Skin epidermis (tissue), 12 donors: ENCODE measurements at regions not wholly inside any gene's neighbourhood (a gene's known extent, or its start where the extent isn't known, plus 50 kb on each side); places are given as distances from the start of the nearest gene placed in this dataset.

Experiments
- H3K27ac ChIP-seq, 21 experiments: fragments of 200-600 bp; sonication (generic) in 11 of 21; one replicate each; pipeline ENCODE4 v1.5.0; 2020; ENCODE audit warnings: mild to moderate bottlenecking in 3 of 21, inconsistent platforms in 2 of 21, moderate library complexity in 2 of 21
- H3K4me3 ChIP-seq, 7 experiments: fragments of 200-600 bp; sonication (generic) in 2 of 7; one replicate each; pipeline ENCODE4 v1.5.0; 2020; ENCODE audit warnings: inconsistent platforms in 2 of 7, mild to moderate bottlenecking in 2 of 7, moderate library complexity in 1 of 7

- Histone ChIP-seq H3K4me3 (no peak overlapping the region), H3K27ac (peak overlapping the region in 2 of 21 experiments; percentile 2 to 26)
Measured at GRCh38 chr1:87595384-87595781, 266.7 kb downstream of the LMO4 start.

- no peak overlapping the region for H3K27ac ChIP-seq
- H3K4me3 ChIP-seq = no peak overlapping the region
Measured at GRCh38 chr1:87598429-87598828, 269.7 kb downstream of the LMO4 start.

GRCh38 chr1:87599569-87599968 lies 270.9 kb downstream of the LMO4 start:
- Histone ChIP-seq H3K27ac (no peak overlapping the region), H3K4me3 (no peak overlapping the region)

- Histone ChIP-seq H3K4me3 (no peak overlapping the region), H3K27ac (no peak overlapping the region)
Measured at GRCh38 chr1:87600055-87600850, 271.6 kb downstream of the LMO4 start.

- H3K27ac ChIP-seq = no peak overlapping the region
- no peak overlapping the region for H3K4me3 ChIP-seq
Measured at GRCh38 chr1:87600854-87601253, 272.2 kb downstream of the LMO4 start.

- H3K27ac ChIP-seq = no peak overlapping the region
- H3K4me3 ChIP-seq = no peak overlapping the region
Measured at GRCh38 chr1:87603626-87604025, 274.9 kb downstream of the LMO4 start.

GRCh38 chr1:87612956-87613355 lies 284.3 kb downstream of the LMO4 start:
- H3K27ac ChIP-seq = no peak overlapping the region
- no peak overlapping the region for H3K4me3 ChIP-seq

GRCh38 chr1:87615491-87615890 lies 286.8 kb downstream of the LMO4 start:
- Histone ChIP-seq H3K4me3 (no peak overlapping the region), H3K27ac (no peak overlapping the region)

- H3K4me3 ChIP-seq = no peak overlapping the region
- H3K27ac ChIP-seq = no peak overlapping the region
Measured at GRCh38 chr1:87615901-87616300, 287.2 kb downstream of the LMO4 start.

GRCh38 chr1:87620807-87621206 lies 292.1 kb downstream of the LMO4 start:
- no peak overlapping the region for H3K4me3 ChIP-seq
- H3K27ac ChIP-seq = no peak overlapping the region

- H3K27ac ChIP-seq = no peak overlapping the region
- H3K4me3 ChIP-seq = no peak overlapping the region
Measured at GRCh38 chr1:87629673-87630072, 301.0 kb downstream of the LMO4 start.

GRCh38 chr1:87632232-87632631 lies 303.6 kb downstream of the LMO4 start:
- H3K4me3 ChIP-seq = no peak overlapping the region
- H3K27ac ChIP-seq = no peak overlapping the region

GRCh38 chr1:87636198-87636892 lies 307.7 kb downstream of the LMO4 start:
- Histone ChIP-seq H3K4me3 (no peak overlapping the region), H3K27ac (no peak overlapping the region)

GRCh38 chr1:87638636-87639035 lies 310.0 kb downstream of the LMO4 start:
- no peak overlapping the region for H3K4me3 ChIP-seq

GRCh38 chr1:87641996-87642395 lies 313.3 kb downstream of the LMO4 start:
- no peak overlapping the region for H3K27ac ChIP-seq
- no peak overlapping the region for H3K4me3 ChIP-seq

More at GRCh38 chr1:87638636-87639035, 310.0 kb downstream of the LMO4 start:
- no peak overlapping the region for H3K27ac ChIP-seq

- H3K27ac ChIP-seq = no peak overlapping the region
- no peak overlapping the region for H3K4me3 ChIP-seq
Measured at GRCh38 chr1:87642581-87643221, 314.0 kb downstream of the LMO4 start.

- peak overlapping the region in 7 of 21 experiments; percentile 20 to 76 (median 35) for H3K27ac ChIP-seq
- H3K4me3 ChIP-seq = no peak overlapping the region
Measured at GRCh38 chr1:87644033-87644578, 315.4 kb downstream of the LMO4 start.

GRCh38 chr1:87644579-87645190 lies 316.0 kb downstream of the LMO4 start:
- Histone ChIP-seq H3K4me3 (no peak overlapping the region), H3K27ac (peak overlapping the region in 9 of 21 experiments; percentile 10 to 76 (median 27))

GRCh38 chr1:87647430-87648177 lies 318.9 kb downstream of the LMO4 start:
- H3K4me3 ChIP-seq = no peak overlapping the region
- no peak overlapping the region for H3K27ac ChIP-seq
